Testis (tissue), 2 donors: ENCODE measurements at regions not wholly inside any gene's neighbourhood (a gene's known extent, or its start where the extent isn't known, plus 50 kb on each side); places are given as distances from the start of the nearest gene placed in this dataset.
"Not testable (repeated sequence)": the region's sequence is repeated elsewhere in the genome, so short reads cannot be mapped to it uniquely, and the experiment has no call there.

Experiments
- CTCF ChIP-seq, 3 experiments: fragments of 450-650 bp in 2 of 3; fragments of 200-600 bp in 1 of 3; sonication (generic) in 1 of 3; IDR thresholded peaks; one replicate each; pipeline ENCODE4 v1.5.1; 2016 to 2019; ENCODE audit warnings: antibody characterized with exemption in 3 of 3, mild to moderate bottlenecking in 2 of 3, moderate library complexity in 1 of 3
- POLR2A ChIP-seq: fragments of 450-650 bp; IDR thresholded peaks from one replicate; pipeline ENCODE4 v1.6.1; 2017; ENCODE audit warnings: antibody characterized with exemption, mild to moderate bottlenecking, moderate library complexity

- TF ChIP-seq CTCF (IDR thresholded peaks at IDR 0.05); POLR2A: not testable (repeated sequence)
Measured at GRCh38 chr13:54082309-54082708, 1053.7 kb downstream of the OLFM4 start.
